GM12872 (cell line): ENCODE measurements at regions not wholly inside any gene's neighbourhood (a gene's known extent, or its start where the extent isn't known, plus 50 kb on each side); places are given as distances from the start of the nearest gene placed in this dataset.

Experiments used
- CTCF ChIP-seq: IDR thresholded peaks from 3 replicates; pipeline ENCODE4 v1.5.1; 2011; ENCODE audit warnings: low read depth, mild to moderate bottlenecking, low read length, moderate library complexity; ENCODE audit not compliant: insufficient read depth

- no peak for TF ChIP-seq CTCF
Measured at GRCh38 chr13:58081301-58081820, 449.8 kb downstream of the PCDH17 start.

- no peak for TF ChIP-seq CTCF
Measured at GRCh38 chr13:58083064-58083463, 451.5 kb downstream of the PCDH17 start.

GRCh38 chr13:58085274-58085673, 453.7 kb downstream of the PCDH17 start:
- no peak for TF ChIP-seq CTCF

DNA sequence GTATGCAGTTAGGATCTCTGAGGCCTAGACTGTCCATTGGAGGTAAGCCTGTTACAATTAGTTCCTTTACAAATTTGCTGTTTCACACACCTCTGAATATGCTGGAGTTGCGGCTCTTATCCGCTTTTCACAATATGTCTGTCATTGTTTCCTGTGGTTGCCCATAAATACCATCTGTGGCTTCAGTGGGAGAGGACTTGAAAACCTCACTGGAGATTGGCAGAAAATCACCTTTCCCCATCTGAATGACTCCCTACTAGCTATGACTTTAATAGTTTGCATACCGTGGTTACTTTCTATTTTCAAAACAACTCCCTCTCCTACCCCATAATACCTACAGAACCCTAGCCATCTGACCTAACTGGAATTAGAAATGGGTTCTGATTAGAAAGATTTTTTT, 454.3 kb downstream of the PCDH17 start:
- no peak for TF ChIP-seq CTCF

DNA sequence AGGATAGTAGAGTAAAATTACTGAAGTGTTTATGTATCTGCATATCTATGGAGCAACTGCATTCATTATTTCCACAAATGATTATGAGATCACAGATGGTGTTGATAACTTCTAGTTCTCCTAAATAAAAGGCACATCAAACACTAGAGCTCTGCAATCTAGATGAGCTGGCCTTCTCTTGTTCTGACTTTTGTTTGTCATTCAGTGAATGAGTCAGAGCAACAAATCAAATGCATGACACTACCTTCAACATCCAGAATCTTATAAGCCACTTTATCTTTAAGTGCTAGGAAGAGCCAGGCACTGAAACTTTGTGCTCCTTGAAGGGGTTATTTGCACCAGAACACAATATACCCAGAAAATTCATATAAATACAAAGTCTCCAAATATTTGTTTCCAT, 456.0 kb downstream of the PCDH17 start:
- no peak for TF ChIP-seq CTCF

DNA sequence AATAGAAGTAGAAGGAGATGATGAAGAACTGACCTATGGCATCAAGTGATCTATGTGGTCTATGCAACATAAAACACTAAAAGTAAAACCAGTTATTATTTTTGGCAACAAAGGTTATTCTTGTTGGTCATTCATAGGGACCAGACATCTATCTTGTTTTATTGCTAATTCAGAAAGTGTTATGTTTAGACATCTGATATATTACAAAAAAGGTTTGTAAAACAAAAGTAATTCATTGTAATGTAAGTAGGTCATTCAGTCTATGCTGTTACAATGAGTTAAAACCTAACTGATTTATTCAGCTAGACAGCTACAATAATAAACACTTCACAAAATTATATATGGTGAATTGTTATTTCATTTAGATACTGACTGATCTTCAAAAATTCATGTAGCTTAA, 461.9 kb downstream of the PCDH17 start:
- no peak for TF ChIP-seq CTCF

DNA sequence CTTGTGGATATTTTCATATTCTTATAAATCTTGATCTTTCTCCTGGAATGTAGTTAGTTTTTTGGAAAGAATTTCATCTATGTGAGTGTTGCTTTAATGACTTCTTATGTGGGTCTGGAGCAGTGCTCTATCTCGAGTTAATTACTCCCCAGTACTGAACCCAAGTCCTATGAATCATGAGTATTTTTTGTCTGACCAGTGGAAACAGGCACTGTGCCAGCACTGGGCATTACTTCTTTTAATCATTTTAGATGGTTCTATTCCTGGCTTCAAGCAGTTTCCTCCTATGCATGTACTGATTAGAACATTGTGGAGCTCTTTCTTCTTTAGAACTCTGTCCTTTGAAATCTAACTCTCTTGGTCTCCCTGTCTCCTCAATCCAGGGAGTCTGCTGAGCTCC, 466.3 kb downstream of the PCDH17 start:
- TF ChIP-seq CTCF: no peak

GRCh38 chr13:58119351-58119750, 487.8 kb downstream of the PCDH17 start:
- TF ChIP-seq CTCF: no peak
